Calu3 (cell line): ENCODE measurements at regions not wholly inside any gene's neighbourhood (a gene's known extent, or its start where the extent isn't known, plus 50 kb on each side); places are given as distances from the start of the nearest gene placed in this dataset.

ENCODE experiments used
- BruUV-seq: library from RNA; stranded (reverse); fragments of 400-500 nt; replicated peaks from 2 replicates; lab custom pipeline; 2021; lab: Mats Ljungman, UMichigan
- CTCF ChIA-PET: fragments of 300-600 bp; sonication (Branson Sonifier 250); formaldehyde crosslinking; loops from one replicate; lab custom pipeline; 2022; ENCODE audit warnings: antibody characterized with exemption; lab: Charles Lee
- DNase-seq: peaks from one replicate; pipeline ENCODE4 v3.0.0; 2022
- H3K27ac Mint-ChIP-seq: one replicate; pipeline ENCODE4 v1.8.0; 2022; ENCODE audit warnings: mixed read lengths; ENCODE audit not compliant: unreplicated experiment
- H3K27me3 Mint-ChIP-seq: one replicate; pipeline ENCODE4 v1.8.0; 2022; ENCODE audit warnings: mixed read lengths; ENCODE audit not compliant: unreplicated experiment
- H3K36me3 Mint-ChIP-seq: one replicate; pipeline ENCODE4 v1.8.0; 2022; ENCODE audit warnings: mild to moderate bottlenecking, moderate library complexity, mixed read lengths; ENCODE audit not compliant: insufficient read depth, unreplicated experiment
- H3K4me1 Mint-ChIP-seq: one replicate; pipeline ENCODE4 v1.8.0; 2022; ENCODE audit warnings: mild to moderate bottlenecking, low read depth, mixed read lengths; ENCODE audit not compliant: unreplicated experiment
- H3K4me3 Mint-ChIP-seq: one replicate; pipeline ENCODE4 v1.8.0; 2022; ENCODE audit warnings: mild to moderate bottlenecking, low read depth, moderate library complexity, mixed read lengths; ENCODE audit not compliant: unreplicated experiment
- H3K9me3 Mint-ChIP-seq: one replicate; pipeline ENCODE4 v1.8.0; 2022; ENCODE audit warnings: low read depth, mixed read lengths; ENCODE audit not compliant: unreplicated experiment
- intact Hi-C: fragments of 100-400 bp; cut with micrococcal nuclease; formaldehyde crosslinking; loops from one replicate; pipeline ENCODE4 v1.10.0; 2022; ENCODE audit not compliant: unreplicated experiment
- TF ChIP-seq, protein P1 (sequence below): fragments of 200-600 bp; IDR thresholded peaks from one replicate; pipeline ENCODE4 v1.8.0; 2022; ENCODE audit warnings: antibody characterized with exemption; ENCODE audit not compliant: unreplicated experiment

- no peak overlapping the region for H3K27ac Mint-ChIP-seq
- no TSS peak for BruUV-seq
- CTCF ChIA-PET = no interaction called here
- no peaks in the 10 kb centered on the region for H3K27me3 Mint-ChIP-seq
- no peaks in the 10 kb centered on the region for H3K9me3 Mint-ChIP-seq
- intact Hi-C loops = no loop called here
- no peak overlapping the region for H3K4me3 Mint-ChIP-seq
- H3K36me3 Mint-ChIP-seq = no peaks in the 10 kb centered on the region
- DNase-seq = no peak
- TF ChIP-seq, protein P1, sequence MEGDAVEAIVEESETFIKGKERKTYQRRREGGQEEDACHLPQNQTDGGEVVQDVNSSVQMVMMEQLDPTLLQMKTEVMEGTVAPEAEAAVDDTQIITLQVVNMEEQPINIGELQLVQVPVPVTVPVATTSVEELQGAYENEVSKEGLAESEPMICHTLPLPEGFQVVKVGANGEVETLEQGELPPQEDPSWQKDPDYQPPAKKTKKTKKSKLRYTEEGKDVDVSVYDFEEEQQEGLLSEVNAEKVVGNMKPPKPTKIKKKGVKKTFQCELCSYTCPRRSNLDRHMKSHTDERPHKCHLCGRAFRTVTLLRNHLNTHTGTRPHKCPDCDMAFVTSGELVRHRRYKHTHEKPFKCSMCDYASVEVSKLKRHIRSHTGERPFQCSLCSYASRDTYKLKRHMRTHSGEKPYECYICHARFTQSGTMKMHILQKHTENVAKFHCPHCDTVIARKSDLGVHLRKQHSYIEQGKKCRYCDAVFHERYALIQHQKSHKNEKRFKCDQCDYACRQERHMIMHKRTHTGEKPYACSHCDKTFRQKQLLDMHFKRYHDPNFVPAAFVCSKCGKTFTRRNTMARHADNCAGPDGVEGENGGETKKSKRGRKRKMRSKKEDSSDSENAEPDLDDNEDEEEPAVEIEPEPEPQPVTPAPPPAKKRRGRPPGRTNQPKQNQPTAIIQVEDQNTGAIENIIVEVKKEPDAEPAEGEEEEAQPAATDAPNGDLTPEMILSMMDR = no peak
- H3K4me1 Mint-ChIP-seq = no peaks in the 10 kb centered on the region
Observed at GRCh38 chr18:34086370-34086769, 138.3 kb downstream of the NOL4 start.

DNA sequence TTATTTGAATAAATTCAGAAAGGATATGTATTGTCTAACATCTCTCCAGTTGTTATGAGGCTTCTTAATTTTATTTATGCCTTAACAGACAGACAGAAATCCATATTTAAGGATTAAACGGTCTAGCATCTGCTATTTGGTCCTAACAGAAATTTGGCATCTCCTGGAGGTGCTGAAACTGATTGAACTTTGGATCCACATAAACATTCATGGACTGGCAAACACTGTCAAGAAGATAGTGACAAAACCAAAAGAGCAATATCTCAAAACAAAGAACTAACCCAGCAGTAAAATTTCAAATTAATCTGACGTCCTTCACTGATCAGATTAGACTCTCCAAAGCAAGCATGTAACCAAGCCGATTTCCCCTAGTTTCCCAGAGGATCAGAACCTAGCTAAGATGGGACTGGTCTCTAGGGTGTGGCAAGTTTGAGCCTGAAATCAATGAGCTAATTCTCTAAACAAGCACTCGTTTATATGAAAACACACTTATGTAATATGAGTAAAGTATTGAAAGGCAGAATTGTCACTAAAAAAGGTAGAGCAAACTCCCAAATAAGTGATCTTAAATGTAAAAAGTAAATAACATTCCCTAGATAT lies 139.5 kb downstream of the NOL4 start:
- DNase-seq = no peak
- Mint-ChIP-seq H3K36me3 (no peaks in the 10 kb centered on the region), H3K27ac (no peak overlapping the region), H3K9me3 (no peaks in the 10 kb centered on the region), H3K4me1 (no peaks in the 10 kb centered on the region), H3K27me3 (no peaks in the 10 kb centered on the region), H3K4me3 (no peak overlapping the region)
- CTCF ChIA-PET = no interaction called here
- TF ChIP-seq, protein P1 = no peak
- BruUV-seq = no TSS peak
- intact Hi-C loops = no loop called here

- Mint-ChIP-seq H3K9me3 (no peaks in the 10 kb centered on the region), H3K27me3 (no peaks in the 10 kb centered on the region), H3K4me3 (no peak overlapping the region), H3K4me1 (no peaks in the 10 kb centered on the region), H3K36me3 (no peaks in the 10 kb centered on the region), H3K27ac (no peak overlapping the region)
- intact Hi-C loops = no loop called here
- no TSS peak for BruUV-seq
- TF ChIP-seq, protein P1 = no peak
- DNase-seq = no peak
- CTCF ChIA-PET = no interaction called here
Observed at GRCh38 chr18:34084635-34085034, 140.1 kb downstream of the NOL4 start.

- Mint-ChIP-seq H3K4me1 (no peaks in the 10 kb centered on the region), H3K27ac (no peak overlapping the region), H3K36me3 (no peaks in the 10 kb centered on the region), H3K4me3 (no peak overlapping the region), H3K9me3 (no peaks in the 10 kb centered on the region), H3K27me3 (no peaks in the 10 kb centered on the region)
- CTCF ChIA-PET = interaction anchor here (0.8 kb wide), 1 partner anchor 156 kb away, joined by 3 read pairs; no protein-coding TSS in a partner anchor
- intact Hi-C loops = no loop called here
- no peak for DNase-seq
- TF ChIP-seq, protein P1 = no peak
- no TSS peak for BruUV-seq
Observed at GRCh38 chr18:34083910-34084535, 140.7 kb downstream of the NOL4 start.
